Keratinocyte (primary cell): ENCODE measurements at regions not wholly inside any gene's neighbourhood (a gene's known extent, or its start where the extent isn't known, plus 50 kb on each side); places are given as distances from the start of the nearest gene placed in this dataset.

Experiments
- EZH2 ChIP-seq: IDR thresholded peaks from one replicate; pipeline ENCODE4 v1.6.1; 2012; ENCODE audit warnings: inconsistent platforms, mild to moderate bottlenecking, low read length, moderate library complexity
- TF ChIP-seq, protein P1 (sequence below), 3 experiments: IDR thresholded peaks in 1 of 3; conservative IDR thresholded peaks in 1 of 3; optimal IDR thresholded peaks in 1 of 3; 2 replicates in 2 of 3; 3 replicates in 1 of 3; pipeline versions ENCODE3 to v1.5.1; 2011; ENCODE audit warnings: low read length in 3 of 3, mild to moderate bottlenecking in 3 of 3, moderate library complexity in 2 of 3, control low read depth in 1 of 3, inconsistent platforms in 1 of 3; ENCODE audit not compliant: insufficient read depth in 2 of 3; ENCODE audit errors: extremely low read depth in 1 of 3

DNA sequence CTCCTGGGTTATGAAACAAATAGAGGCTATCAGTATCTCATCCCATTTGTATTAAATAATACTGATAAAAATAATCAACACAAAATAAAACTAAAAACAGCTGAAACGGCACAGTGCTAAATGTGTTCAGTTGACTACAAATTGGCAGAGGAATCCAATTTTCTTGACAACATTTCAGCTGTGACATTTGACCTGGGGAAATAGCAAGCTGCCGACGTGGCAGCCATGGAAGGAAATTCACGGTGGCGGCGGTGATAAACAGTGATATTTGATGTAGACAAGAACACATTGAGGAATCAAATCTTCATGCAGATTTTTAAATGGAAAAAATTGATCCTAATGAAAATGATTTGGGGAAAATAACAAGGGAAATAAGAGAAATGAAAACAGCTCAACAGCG is 159.1 kb upstream of the RTL1 start:
- TF ChIP-seq, protein P1, sequence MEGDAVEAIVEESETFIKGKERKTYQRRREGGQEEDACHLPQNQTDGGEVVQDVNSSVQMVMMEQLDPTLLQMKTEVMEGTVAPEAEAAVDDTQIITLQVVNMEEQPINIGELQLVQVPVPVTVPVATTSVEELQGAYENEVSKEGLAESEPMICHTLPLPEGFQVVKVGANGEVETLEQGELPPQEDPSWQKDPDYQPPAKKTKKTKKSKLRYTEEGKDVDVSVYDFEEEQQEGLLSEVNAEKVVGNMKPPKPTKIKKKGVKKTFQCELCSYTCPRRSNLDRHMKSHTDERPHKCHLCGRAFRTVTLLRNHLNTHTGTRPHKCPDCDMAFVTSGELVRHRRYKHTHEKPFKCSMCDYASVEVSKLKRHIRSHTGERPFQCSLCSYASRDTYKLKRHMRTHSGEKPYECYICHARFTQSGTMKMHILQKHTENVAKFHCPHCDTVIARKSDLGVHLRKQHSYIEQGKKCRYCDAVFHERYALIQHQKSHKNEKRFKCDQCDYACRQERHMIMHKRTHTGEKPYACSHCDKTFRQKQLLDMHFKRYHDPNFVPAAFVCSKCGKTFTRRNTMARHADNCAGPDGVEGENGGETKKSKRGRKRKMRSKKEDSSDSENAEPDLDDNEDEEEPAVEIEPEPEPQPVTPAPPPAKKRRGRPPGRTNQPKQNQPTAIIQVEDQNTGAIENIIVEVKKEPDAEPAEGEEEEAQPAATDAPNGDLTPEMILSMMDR (optimal IDR thresholded peaks at IDR 0.05 in 1 of 3, IDR thresholded peaks at IDR 0.05 in 1 of 3, conservative IDR thresholded peaks at IDR 0.05 in 1 of 3; ENCODE audit: extremely low read depth in 1 of 3, insufficient read depth in 2 of 3, low read length in 3 of 3): no peak
- no peak for TF ChIP-seq EZH2
